ENCODE measurements at regions not wholly inside any gene's neighbourhood (a gene's known extent, or its start where the extent isn't known, plus 50 kb on each side); places are given as distances from the start of the nearest gene placed in this dataset.
A peak's percentile ranks its signal among the peaks of the same experiment; 100 is the strongest.
"Not testable (repeated sequence)": the region's sequence is repeated elsewhere in the genome, so short reads cannot be mapped to it uniquely, and the experiment has no call there.

- POLR2A ChIA-PET = no interaction called here
Observed at GRCh38 chr1:60922304-60922703, 160.1 kb upstream of the NFIA start.

GRCh38 chr1:60921175-60921574 lies 161.2 kb upstream of the NFIA start:
- no peak for DNase-seq
- no peaks in the 10 kb centered on the region for H3K4me1 ChIP-seq (ENCODE audit: insufficient read depth, low read length)
- no peaks in the 10 kb centered on the region for H3K36me3 ChIP-seq (ENCODE audit: insufficient read depth, low read length)
- Mint-ChIP-seq H3K36me3 (no peaks in the 10 kb centered on the region), H3K27me3 (peaks cover 6 to 10% of the 10 kb centered on the region in 2 donors), H3K9me3 (no peaks in the 10 kb centered on the region), H3K27ac (no peak overlapping the region), H3K4me3 (no peak overlapping the region), H3K4me1 (no peaks in the 10 kb centered on the region)
- CTCF ChIA-PET = no interaction called here
- no peak overlapping the region for H3K27ac ChIP-seq (ENCODE audit: low read depth, low read length)
- no peaks in the 10 kb centered on the region for H3K27me3 ChIP-seq (ENCODE audit: insufficient read depth, low read length, poor library complexity, severe bottlenecking)
- H3K4me3 ChIP-seq (ENCODE audit: low read length) = no peak overlapping the region
- POLR2A ChIA-PET = no interaction called here
- no peaks in the 10 kb centered on the region for H3K9me3 ChIP-seq (ENCODE audit: low read length)

More at GRCh38 chr1:60922304-60922703, 160.1 kb upstream of the NFIA start:
- Mint-ChIP-seq H3K27me3 (peaks cover 2 to 5% of the 10 kb centered on the region in 2 donors), H3K4me3 (no peak overlapping the region), H3K36me3 (no peaks in the 10 kb centered on the region), H3K9me3 (no peaks in the 10 kb centered on the region), H3K27ac (no peak overlapping the region), H3K4me1 (no peaks in the 10 kb centered on the region)
- no peak for DNase-seq
- Histone ChIP-seq H3K36me3 (ENCODE audit: insufficient read depth, low read length) (no peaks in the 10 kb centered on the region), H3K4me3 (ENCODE audit: low read length) (no peak overlapping the region), H3K27me3 (ENCODE audit: insufficient read depth, low read length, poor library complexity, severe bottlenecking) (no peaks in the 10 kb centered on the region), H3K4me1 (ENCODE audit: insufficient read depth, low read length) (no peaks in the 10 kb centered on the region), H3K9me3 (ENCODE audit: low read length) (no peaks in the 10 kb centered on the region), H3K27ac (ENCODE audit: low read depth, low read length) (no peak overlapping the region)
- CTCF ChIA-PET = no interaction called here

- H3K4me1 Mint-ChIP-seq = no peaks in the 10 kb centered on the region
- Histone ChIP-seq H3K4me3 (ENCODE audit: low read length) (no peak overlapping the region), H3K27ac (ENCODE audit: low read depth, low read length) (no peak overlapping the region), H3K27me3 (ENCODE audit: insufficient read depth, low read length, poor library complexity, severe bottlenecking) (no peaks in the 10 kb centered on the region), H3K4me1 (ENCODE audit: insufficient read depth, low read length) (no peaks in the 10 kb centered on the region), H3K9me3 (ENCODE audit: low read length) (no peaks in the 10 kb centered on the region), H3K36me3 (ENCODE audit: insufficient read depth, low read length) (no peaks in the 10 kb centered on the region)
- H3K36me3 Mint-ChIP-seq = no peaks in the 10 kb centered on the region
- DNase-seq = no peak
- no peak overlapping the region for H3K4me3 Mint-ChIP-seq
- POLR2A ChIA-PET = no interaction called here
- H3K27ac Mint-ChIP-seq = no peak overlapping the region
- peaks cover 9 to 11% of the 10 kb centered on the region in 2 donors for H3K27me3 Mint-ChIP-seq
- CTCF ChIA-PET = no interaction called here
- H3K9me3 Mint-ChIP-seq = no peaks in the 10 kb centered on the region
Observed at GRCh38 chr1:60920561-60920960, 161.8 kb upstream of the NFIA start.

DNA sequence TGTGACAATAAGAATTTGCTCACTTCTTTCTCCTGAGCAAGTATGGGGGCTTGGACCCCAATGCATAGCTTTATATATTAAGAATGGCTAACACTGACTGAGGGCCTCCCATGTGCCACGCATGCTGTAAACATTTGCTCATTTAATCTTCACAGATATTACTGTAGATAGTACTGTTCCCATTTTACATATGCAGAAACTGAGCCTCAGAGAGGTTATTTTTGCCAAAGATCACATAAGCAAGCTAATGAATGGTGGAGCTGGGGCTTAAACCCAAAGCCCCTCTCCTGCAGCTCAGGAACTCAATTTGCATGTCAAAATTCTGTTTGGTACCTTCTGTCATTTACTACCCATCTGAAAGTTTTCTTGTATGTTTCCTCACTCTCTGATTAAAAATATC lies 163.5 kb upstream of the NFIA start:
- no peak overlapping the region for H3K27ac Mint-ChIP-seq
- H3K27ac ChIP-seq (ENCODE audit: low read depth, low read length) = no peak overlapping the region
- no peaks in the 10 kb centered on the region for H3K4me1 ChIP-seq (ENCODE audit: insufficient read depth, low read length)
- DNase-seq = no peak
- H3K9me3 ChIP-seq (ENCODE audit: low read length) = no peaks in the 10 kb centered on the region
- no peaks in the 10 kb centered on the region for H3K9me3 Mint-ChIP-seq
- POLR2A ChIA-PET = no interaction called here
- H3K4me1 Mint-ChIP-seq = no peaks in the 10 kb centered on the region
- H3K27me3 Mint-ChIP-seq = peaks cover 9 to 11% of the 10 kb centered on the region in 2 donors
- no peaks in the 10 kb centered on the region for H3K36me3 Mint-ChIP-seq
- no peaks in the 10 kb centered on the region for H3K36me3 ChIP-seq (ENCODE audit: insufficient read depth, low read length)
- H3K4me3 Mint-ChIP-seq = no peak overlapping the region
- no peaks in the 10 kb centered on the region for H3K27me3 ChIP-seq (ENCODE audit: insufficient read depth, low read length, poor library complexity, severe bottlenecking)
- no peak overlapping the region for H3K4me3 ChIP-seq (ENCODE audit: low read length)
- CTCF ChIA-PET = no interaction called here

GRCh38 chr1:60916906-60917305 lies 165.5 kb upstream of the NFIA start:
- CTCF ChIA-PET = no interaction called here
- Mint-ChIP-seq H3K27ac (no peak overlapping the region), H3K27me3 (peaks cover 9 to 21% of the 10 kb centered on the region in 2 donors), H3K36me3 (no peaks in the 10 kb centered on the region), H3K4me3 (no peak overlapping the region), H3K9me3 (no peaks in the 10 kb centered on the region), H3K4me1 (no peaks in the 10 kb centered on the region)
- H3K27ac ChIP-seq (ENCODE audit: low read depth, low read length) = no peak overlapping the region
- POLR2A ChIA-PET = no interaction called here
- H3K4me3 ChIP-seq (ENCODE audit: low read length) = no peak overlapping the region
- no peaks in the 10 kb centered on the region for H3K27me3 ChIP-seq (ENCODE audit: insufficient read depth, low read length, poor library complexity, severe bottlenecking)
- no peak for DNase-seq
- H3K36me3 ChIP-seq (ENCODE audit: insufficient read depth, low read length) = no peaks in the 10 kb centered on the region
- H3K4me1 ChIP-seq (ENCODE audit: insufficient read depth, low read length) = no peaks in the 10 kb centered on the region
- no peaks in the 10 kb centered on the region for H3K9me3 ChIP-seq (ENCODE audit: low read length)

- no peaks in the 10 kb centered on the region for H3K36me3 Mint-ChIP-seq
- no peak overlapping the region for H3K27ac Mint-ChIP-seq
- no peaks in the 10 kb centered on the region for H3K9me3 ChIP-seq (ENCODE audit: low read length)
- DNase-seq = no peak
- H3K36me3 ChIP-seq (ENCODE audit: insufficient read depth, low read length) = no peaks in the 10 kb centered on the region
- H3K27ac ChIP-seq (ENCODE audit: low read depth, low read length) = no peak overlapping the region
- POLR2A ChIA-PET = no interaction called here
- H3K4me1 ChIP-seq (ENCODE audit: insufficient read depth, low read length) = no peaks in the 10 kb centered on the region
- H3K4me3 Mint-ChIP-seq = no peak overlapping the region
- H3K27me3 ChIP-seq (ENCODE audit: insufficient read depth, low read length, poor library complexity, severe bottlenecking) = no peaks in the 10 kb centered on the region
- peaks cover 9 to 21% of the 10 kb centered on the region in 2 donors for H3K27me3 Mint-ChIP-seq
- CTCF ChIA-PET = no interaction called here
- H3K9me3 Mint-ChIP-seq = peaks cover 0 to 2% (median 0%) of the 10 kb centered on the region in 5 donors
- H3K4me3 ChIP-seq (ENCODE audit: low read length) = no peak overlapping the region
- H3K4me1 Mint-ChIP-seq = no peaks in the 10 kb centered on the region
Observed at GRCh38 chr1:60916199-60916598, 166.2 kb upstream of the NFIA start.

GRCh38 chr1:60915441-60915840 lies 166.9 kb upstream of the NFIA start:
- no peaks in the 10 kb centered on the region for H3K4me1 ChIP-seq (ENCODE audit: insufficient read depth, low read length)
- peaks cover 0 to 4% (median 0%) of the 10 kb centered on the region in 5 donors for H3K9me3 Mint-ChIP-seq
- no peaks in the 10 kb centered on the region for H3K27me3 ChIP-seq (ENCODE audit: insufficient read depth, low read length, poor library complexity, severe bottlenecking)
- ChIA-PET CTCF (interaction anchor here (1.0 kb wide), 1 partner anchor 9 kb away, joined by 3 read pairs; no protein-coding TSS in a partner anchor), POLR2A (no interaction called here)
- H3K27ac Mint-ChIP-seq = peak overlapping the region in 1 of 8 donors; percentile 20
- H3K27me3 Mint-ChIP-seq = peaks cover 9 to 21% of the 10 kb centered on the region in 2 donors
- no peaks in the 10 kb centered on the region for H3K4me1 Mint-ChIP-seq
- H3K36me3 Mint-ChIP-seq = no peaks in the 10 kb centered on the region
- H3K4me3 ChIP-seq (ENCODE audit: low read length) = no peak overlapping the region
- no peak overlapping the region for H3K4me3 Mint-ChIP-seq
- H3K27ac ChIP-seq (ENCODE audit: low read depth, low read length) = no peak overlapping the region
- H3K9me3 ChIP-seq (ENCODE audit: low read length) = no peaks in the 10 kb centered on the region
- no peak for DNase-seq
- H3K36me3 ChIP-seq (ENCODE audit: insufficient read depth, low read length) = no peaks in the 10 kb centered on the region

DNA sequence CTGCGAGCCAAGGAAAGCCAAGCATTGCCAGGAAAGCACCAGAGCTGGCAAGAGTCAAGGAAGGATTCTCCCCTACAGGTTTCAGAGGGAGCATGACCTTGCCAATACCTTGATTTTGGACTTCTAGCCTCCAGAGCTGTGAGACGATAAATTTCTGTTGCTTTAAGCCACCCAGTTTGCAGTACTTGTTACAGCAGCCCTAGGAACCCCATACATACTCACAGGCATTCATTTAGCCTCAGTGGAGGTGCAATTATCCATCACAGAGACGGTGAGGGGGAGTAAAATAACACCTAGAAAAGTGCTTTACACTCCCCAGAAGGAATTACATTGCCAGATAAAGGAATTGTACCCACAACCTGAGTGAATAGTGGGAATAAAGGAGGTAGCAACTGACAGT lies 167.4 kb upstream of the NFIA start:
- H3K36me3 Mint-ChIP-seq = no peaks in the 10 kb centered on the region
- ChIA-PET CTCF (interaction anchor here (1.0 kb wide), 1 partner anchor 8 kb away, joined by 3 read pairs; no protein-coding TSS in a partner anchor), POLR2A (no interaction called here)
- peaks cover 0 to 4% (median 0%) of the 10 kb centered on the region in 5 donors for H3K9me3 Mint-ChIP-seq
- Histone ChIP-seq H3K27me3 (ENCODE audit: insufficient read depth, low read length, poor library complexity, severe bottlenecking) (no peaks in the 10 kb centered on the region), H3K9me3 (ENCODE audit: low read length) (no peaks in the 10 kb centered on the region), H3K36me3 (ENCODE audit: insufficient read depth, low read length) (no peaks in the 10 kb centered on the region), H3K4me1 (ENCODE audit: insufficient read depth, low read length) (no peaks in the 10 kb centered on the region), H3K27ac (ENCODE audit: low read depth, low read length) (no peak overlapping the region), H3K4me3 (ENCODE audit: low read length) (no peak overlapping the region)
- no peaks in the 10 kb centered on the region for H3K4me1 Mint-ChIP-seq
- peaks cover 9 to 21% of the 10 kb centered on the region in 2 donors for H3K27me3 Mint-ChIP-seq
- H3K27ac Mint-ChIP-seq = no peak overlapping the region
- DNase-seq = no peak
- H3K4me3 Mint-ChIP-seq = no peak overlapping the region

DNA sequence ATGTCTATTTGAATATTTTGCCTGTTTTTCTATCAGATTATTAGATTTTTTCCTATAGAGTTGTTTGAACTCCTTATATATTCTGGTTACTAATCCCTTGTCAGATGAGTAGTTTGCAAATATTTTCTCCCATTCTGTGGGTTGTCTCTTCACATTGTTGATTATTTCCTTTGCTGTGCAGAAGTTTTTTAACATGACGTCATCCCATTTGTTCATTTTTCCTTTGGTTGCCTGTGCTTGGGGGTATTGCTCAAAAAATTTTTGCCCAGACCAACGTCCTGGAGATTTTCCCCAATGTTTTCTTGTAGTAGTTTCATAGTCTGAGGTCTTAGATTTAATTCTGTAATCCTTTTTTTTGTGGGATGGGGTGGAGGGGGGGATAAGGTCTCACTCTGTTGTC lies 168.7 kb upstream of the NFIA start:
- peaks cover 9 to 16% of the 10 kb centered on the region in 2 donors for H3K27me3 Mint-ChIP-seq
- DNase-seq; H3K9me3 Mint-ChIP-seq; H3K9me3 ChIP-seq (ENCODE audit: low read length); POLR2A ChIA-PET; H3K4me1 Mint-ChIP-seq; H3K36me3 ChIP-seq (ENCODE audit: insufficient read depth, low read length); H3K4me1 ChIP-seq (ENCODE audit: insufficient read depth, low read length); CTCF ChIA-PET; H3K4me3 Mint-ChIP-seq; H3K4me3 ChIP-seq (ENCODE audit: low read length); H3K27ac Mint-ChIP-seq; H3K36me3 Mint-ChIP-seq; H3K27me3 ChIP-seq (ENCODE audit: insufficient read depth, low read length, poor library complexity, severe bottlenecking); H3K27ac ChIP-seq (ENCODE audit: low read depth, low read length): not testable (repeated sequence)

Measured in CD8-positive, alpha-beta memory T cell (primary cell).